ENCODE measurements at regions not wholly inside any gene's neighbourhood (a gene's known extent, or its start where the extent isn't known, plus 50 kb on each side); places are given as distances from the start of the nearest gene placed in this dataset.
A peak's percentile ranks its signal among the peaks of the same experiment; 100 is the strongest.

DNA sequence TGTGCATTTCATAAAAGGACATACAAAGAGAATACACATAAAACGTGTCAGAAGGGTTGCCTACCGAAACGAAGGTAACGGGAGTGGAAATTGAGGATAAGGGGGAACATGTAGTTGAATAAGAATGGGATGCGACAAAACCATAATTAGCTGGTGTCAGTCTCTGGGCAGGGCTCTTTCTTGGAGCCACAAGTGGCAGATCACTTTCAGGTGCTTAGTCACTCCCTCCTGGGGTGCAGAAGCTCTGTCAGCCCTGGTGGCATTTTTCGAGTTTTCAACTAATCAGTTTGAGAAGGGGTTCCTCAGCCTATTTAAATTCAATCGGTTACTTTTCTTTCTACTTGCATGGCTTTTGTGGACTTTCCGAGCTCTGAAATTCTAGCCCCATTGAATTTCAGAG, 133.9 kb upstream of the IGSF21 start:
- in situ Hi-C loops (cut with HindIII; ENCODE audit: low sequenced_read_pairs), result no loop called here
- TF ChIP-seq, protein P1, sequence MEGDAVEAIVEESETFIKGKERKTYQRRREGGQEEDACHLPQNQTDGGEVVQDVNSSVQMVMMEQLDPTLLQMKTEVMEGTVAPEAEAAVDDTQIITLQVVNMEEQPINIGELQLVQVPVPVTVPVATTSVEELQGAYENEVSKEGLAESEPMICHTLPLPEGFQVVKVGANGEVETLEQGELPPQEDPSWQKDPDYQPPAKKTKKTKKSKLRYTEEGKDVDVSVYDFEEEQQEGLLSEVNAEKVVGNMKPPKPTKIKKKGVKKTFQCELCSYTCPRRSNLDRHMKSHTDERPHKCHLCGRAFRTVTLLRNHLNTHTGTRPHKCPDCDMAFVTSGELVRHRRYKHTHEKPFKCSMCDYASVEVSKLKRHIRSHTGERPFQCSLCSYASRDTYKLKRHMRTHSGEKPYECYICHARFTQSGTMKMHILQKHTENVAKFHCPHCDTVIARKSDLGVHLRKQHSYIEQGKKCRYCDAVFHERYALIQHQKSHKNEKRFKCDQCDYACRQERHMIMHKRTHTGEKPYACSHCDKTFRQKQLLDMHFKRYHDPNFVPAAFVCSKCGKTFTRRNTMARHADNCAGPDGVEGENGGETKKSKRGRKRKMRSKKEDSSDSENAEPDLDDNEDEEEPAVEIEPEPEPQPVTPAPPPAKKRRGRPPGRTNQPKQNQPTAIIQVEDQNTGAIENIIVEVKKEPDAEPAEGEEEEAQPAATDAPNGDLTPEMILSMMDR (IDR thresholded peaks at IDR 0.05; ENCODE audit: low read depth, low read length), result no peak
- no peak for DNase-seq (ENCODE audit: low read depth, low spot score)
- H3K4me3 ChIP-seq (ENCODE audit: low read depth, low read length), result no peak overlapping the region

DNA sequence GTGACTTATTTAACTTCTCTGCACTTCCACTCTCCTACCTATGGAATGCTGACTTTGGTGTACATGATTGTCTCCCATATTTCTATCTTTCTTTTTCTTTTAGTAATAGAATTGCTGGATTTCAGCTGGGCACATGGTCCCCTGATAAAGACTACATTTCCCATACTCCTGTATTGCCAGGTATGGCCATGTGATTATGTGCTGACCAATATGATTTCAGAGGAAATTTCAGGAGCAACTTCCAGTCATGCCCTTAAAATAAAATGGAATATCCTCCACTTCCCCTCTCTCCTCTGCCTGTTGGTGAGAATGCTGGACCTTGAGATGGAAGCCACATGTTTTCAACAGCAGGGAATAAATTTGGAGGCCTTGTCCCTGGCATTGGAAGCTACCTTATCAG, 130.7 kb upstream of the IGSF21 start:
- DNase-seq (ENCODE audit: low read depth, low spot score), result no peak

DNA sequence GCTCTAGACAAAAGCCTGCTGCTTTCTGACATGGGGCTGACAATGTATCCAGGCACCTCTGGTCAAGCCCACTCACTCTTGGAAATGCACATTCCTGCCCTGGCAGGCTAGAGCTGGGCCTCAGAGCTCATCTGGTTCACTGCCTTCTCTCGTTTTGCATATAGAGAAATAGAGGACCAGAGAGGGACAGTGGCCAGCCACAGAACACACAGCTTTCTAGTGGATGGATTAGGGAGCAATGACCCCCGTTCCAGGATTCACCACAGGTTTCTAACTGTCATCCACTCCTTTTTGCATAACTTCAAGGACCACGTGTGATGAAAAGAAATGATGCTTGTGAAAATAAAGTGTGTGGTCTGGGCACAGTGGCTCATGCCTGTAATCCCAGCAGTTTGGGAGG, 129.6 kb upstream of the IGSF21 start:
- no peak overlapping the region for H3K4me3 ChIP-seq (ENCODE audit: low read depth, low read length)
- in situ Hi-C loops (cut with HindIII; ENCODE audit: low sequenced_read_pairs), result no loop called here
- TF ChIP-seq, protein P1 (IDR thresholded peaks at IDR 0.05; ENCODE audit: low read depth, low read length), result no peak
- no peak for DNase-seq (ENCODE audit: low read depth, low spot score)

More for the DNA sequence above, 130.7 kb upstream of the IGSF21 start:
- H3K4me3 ChIP-seq (ENCODE audit: low read depth, low read length), result no peak overlapping the region
- in situ Hi-C loops (cut with HindIII; ENCODE audit: low sequenced_read_pairs), result no loop called here
- TF ChIP-seq, protein P1 (IDR thresholded peaks at IDR 0.05; ENCODE audit: low read depth, low read length), result no peak

DNA sequence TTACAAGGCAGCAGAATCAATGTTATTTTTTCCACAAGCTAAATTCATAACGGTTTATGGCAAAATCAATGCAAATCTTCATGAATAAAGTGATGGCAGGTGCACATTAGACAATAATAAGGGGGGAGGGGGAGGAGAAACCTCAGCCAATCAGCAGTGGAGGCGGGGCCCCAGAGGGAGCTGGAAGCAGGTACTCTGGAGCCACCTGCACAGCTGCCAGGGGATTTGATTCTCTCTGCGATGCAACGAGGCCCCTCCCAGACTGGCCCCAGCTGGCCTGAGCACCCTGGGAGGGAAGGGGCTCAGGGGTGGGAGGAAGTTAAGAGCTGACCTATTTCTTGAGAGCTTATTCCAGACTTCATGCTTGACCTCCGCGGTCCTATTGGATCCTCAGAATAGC, 127.8 kb upstream of the IGSF21 start:
- in situ Hi-C loops (cut with HindIII; ENCODE audit: low sequenced_read_pairs), result no loop called here

DNA sequence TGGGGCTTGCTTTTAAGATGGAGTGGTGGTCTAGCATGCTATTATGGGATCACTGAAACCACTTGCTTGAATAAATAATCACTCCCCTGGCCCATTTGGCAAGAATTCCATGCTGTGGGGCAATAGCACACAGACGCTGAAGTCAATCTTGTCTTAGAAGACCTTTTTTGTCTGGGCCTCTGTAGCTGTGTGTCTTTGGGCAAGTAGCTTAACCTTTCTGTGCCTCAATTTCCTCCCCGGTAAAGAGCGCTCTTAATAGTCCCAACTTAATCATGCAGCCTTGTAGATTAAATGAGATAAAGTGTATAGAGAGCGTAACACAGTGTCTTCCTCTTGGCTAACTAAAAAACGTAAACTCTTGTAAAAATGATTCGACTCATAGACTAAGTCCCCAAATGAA, 125.4 kb upstream of the IGSF21 start:
- in situ Hi-C loops (cut with HindIII; ENCODE audit: low sequenced_read_pairs), result no loop called here

More for the DNA sequence above, 127.8 kb upstream of the IGSF21 start:
- TF ChIP-seq, protein P1 (IDR thresholded peaks at IDR 0.05; ENCODE audit: low read depth, low read length), result no peak
- H3K4me3 ChIP-seq (ENCODE audit: low read depth, low read length), result no peak overlapping the region
- DNase-seq (ENCODE audit: low read depth, low spot score), result no peak

DNA sequence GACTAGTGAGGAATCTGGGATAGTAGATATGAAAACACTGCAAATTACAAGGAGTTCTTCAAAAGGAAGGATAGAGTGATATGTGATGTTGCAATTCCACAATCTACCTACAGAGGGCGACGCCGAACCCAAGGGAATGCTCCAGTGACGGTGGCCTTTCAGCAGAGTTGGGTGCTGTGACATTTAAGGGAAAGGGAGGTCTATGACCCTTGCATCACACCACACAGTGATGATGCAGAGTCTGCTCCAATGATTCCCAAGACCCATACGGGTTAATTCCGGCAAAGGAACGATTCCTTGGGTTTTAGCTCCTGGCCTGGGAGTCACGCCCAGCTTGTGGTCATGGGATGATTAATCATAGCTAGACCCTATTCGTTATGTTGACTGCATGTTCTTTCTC, 123.0 kb upstream of the IGSF21 start:
- H3K4me3 ChIP-seq (ENCODE audit: low read depth, low read length), result no peak overlapping the region
- TF ChIP-seq, protein P1 (IDR thresholded peaks at IDR 0.05; ENCODE audit: low read depth, low read length), result peak; percentile 35
- DNase-seq (ENCODE audit: low read depth, low spot score), result no peak
- in situ Hi-C loops (cut with HindIII; ENCODE audit: low sequenced_read_pairs), result no loop called here

More for the DNA sequence above, 125.4 kb upstream of the IGSF21 start:
- no peak overlapping the region for H3K4me3 ChIP-seq (ENCODE audit: low read depth, low read length)
- DNase-seq (ENCODE audit: low read depth, low spot score), result no peak
- TF ChIP-seq, protein P1 (IDR thresholded peaks at IDR 0.05; ENCODE audit: low read depth, low read length), result no peak

DNA sequence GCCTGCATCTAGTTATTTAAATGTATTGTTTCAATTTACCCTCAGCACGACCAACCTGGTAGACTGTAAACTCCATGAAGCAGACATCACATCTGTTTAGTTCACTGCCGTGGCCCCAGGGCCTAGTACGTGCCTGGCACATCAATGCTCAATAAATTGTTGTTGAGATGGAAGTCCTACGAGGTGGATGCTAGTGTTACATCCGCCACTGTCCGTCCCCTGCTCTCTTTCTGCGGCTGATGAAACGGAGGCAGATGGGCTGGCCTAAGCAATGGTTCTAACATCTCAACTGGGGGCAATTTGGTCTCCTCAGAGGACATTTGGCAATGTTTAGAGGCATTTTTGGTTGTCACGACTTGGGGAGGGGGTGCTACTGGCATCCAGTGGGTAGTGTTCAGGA, 121.4 kb upstream of the IGSF21 start:
- H3K4me3 ChIP-seq (ENCODE audit: low read depth, low read length), result no peak overlapping the region
- TF ChIP-seq, protein P1 (IDR thresholded peaks at IDR 0.05; ENCODE audit: low read depth, low read length), result no peak
- no peak for DNase-seq (ENCODE audit: low read depth, low spot score)
- in situ Hi-C loops (cut with HindIII; ENCODE audit: low sequenced_read_pairs), result no loop called here

Measured in astrocyte of the spinal cord (primary cell).